GM21515 (cell line): ENCODE measurements at regions not wholly inside any gene's neighbourhood (a gene's known extent, or its start where the extent isn't known, plus 50 kb on each side); places are given as distances from the start of the nearest gene placed in this dataset.
A peak's percentile ranks its signal among the peaks of the same experiment; 100 is the strongest.

Experiments
- ATAC-seq: cut with Tn5 transposase; IDR thresholded peaks from one replicate; pipeline ENCODE4 v1.9.1; 2021; ENCODE audit not compliant: unreplicated experiment

- ATAC-seq = no peak
Observed at GRCh38 chr9:79936336-79936735, 364.6 kb downstream of the TLE4 start.

- ATAC-seq = no peak
Observed at GRCh38 chr9:79929285-79929684, 357.5 kb downstream of the TLE4 start.

GRCh38 chr9:79928661-79929223 lies 357.0 kb downstream of the TLE4 start:
- no peak for ATAC-seq

- ATAC-seq = no peak
Observed at GRCh38 chr9:79925326-79925725, 353.6 kb downstream of the TLE4 start.

GRCh38 chr9:79924836-79925235 lies 353.1 kb downstream of the TLE4 start:
- ATAC-seq = no peak

- no peak for ATAC-seq
Observed at GRCh38 chr9:79917421-79917820, 345.7 kb downstream of the TLE4 start.

GRCh38 chr9:79913867-79914266 lies 342.1 kb downstream of the TLE4 start:
- ATAC-seq = no peak

GRCh38 chr9:79912318-79913070 lies 340.7 kb downstream of the TLE4 start:
- no peak for ATAC-seq

- no peak for ATAC-seq
Observed at GRCh38 chr9:79911724-79912123, 340.0 kb downstream of the TLE4 start.

GRCh38 chr9:79902825-79903600 lies 331.2 kb downstream of the TLE4 start:
- no peak for ATAC-seq

- ATAC-seq = no peak
Observed at GRCh38 chr9:79900754-79901153, 329.0 kb downstream of the TLE4 start.

- ATAC-seq = no peak
Observed at GRCh38 chr9:79896390-79896980, 324.7 kb downstream of the TLE4 start.

GRCh38 chr9:79895232-79895631 lies 323.5 kb downstream of the TLE4 start:
- ATAC-seq = no peak

GRCh38 chr9:79889369-79889768 lies 317.6 kb downstream of the TLE4 start:
- no peak for ATAC-seq

- no peak for ATAC-seq
Observed at GRCh38 chr9:79885093-79885857, 313.5 kb downstream of the TLE4 start.

- no peak for ATAC-seq
Observed at GRCh38 chr9:79884546-79884945, 312.8 kb downstream of the TLE4 start.

GRCh38 chr9:79883073-79883645 lies 311.4 kb downstream of the TLE4 start:
- ATAC-seq = peak; percentile 41

- no peak for ATAC-seq
Observed at GRCh38 chr9:79880626-79881025, 308.9 kb downstream of the TLE4 start.

- peak; percentile 70 for ATAC-seq
Observed at GRCh38 chr9:79877943-79878602, 306.3 kb downstream of the TLE4 start.

- peak; percentile 64 for ATAC-seq
Observed at GRCh38 chr9:79868567-79869189, 296.9 kb downstream of the TLE4 start.
